ENCODE measurements at regions not wholly inside any gene's neighbourhood (a gene's known extent, or its start where the extent isn't known, plus 50 kb on each side); places are given as distances from the start of the nearest gene placed in this dataset.

DNA sequence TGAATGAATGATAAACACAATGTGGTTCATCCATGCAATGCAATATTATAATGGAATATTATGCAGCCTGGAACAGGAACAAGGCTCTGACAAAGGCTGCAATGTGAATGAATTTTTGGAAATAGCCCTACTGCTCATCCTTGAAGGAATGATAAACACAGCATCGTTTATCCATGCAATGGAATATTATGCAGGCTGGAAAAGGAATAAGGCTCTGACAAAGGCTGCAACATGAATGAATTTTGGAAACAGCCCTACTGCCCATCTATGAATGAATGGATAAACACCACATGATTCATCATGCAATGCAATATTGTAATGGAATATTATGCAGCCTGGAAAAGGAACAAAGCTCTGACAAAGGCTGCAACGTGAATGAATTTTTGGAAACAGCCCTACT, 159.4 kb downstream of the CRLF2 start:
- H3K4me3 Mint-ChIP-seq (ENCODE audit: unreplicated experiment), result no peak overlapping the region
- TF ChIP-seq CTCF (IDR thresholded peaks at IDR 0.05; ENCODE audit: insufficient read depth, low read depth, low read length), result no peak
- no peak for TF ChIP-seq EZH2 (IDR thresholded peaks at IDR 0.05; ENCODE audit: insufficient read depth, low read length)

DNA sequence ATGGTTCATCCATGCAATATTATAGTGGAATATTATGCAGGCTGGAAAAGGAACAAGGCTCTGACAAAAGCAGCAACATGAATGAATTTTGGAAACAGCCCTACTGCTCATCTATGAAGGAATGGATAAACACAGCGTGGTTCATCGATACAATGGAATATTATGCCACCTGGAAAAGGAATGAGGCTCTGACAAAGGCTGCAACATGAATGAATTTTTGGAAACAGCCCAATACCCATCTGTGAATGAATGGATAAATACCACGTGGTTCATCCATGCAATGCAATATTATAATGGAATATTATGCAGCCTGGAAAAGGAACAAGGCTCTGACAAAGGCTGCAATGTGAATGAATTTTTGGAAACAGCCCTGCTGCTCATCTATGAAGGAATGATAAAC, 160.4 kb downstream of the CRLF2 start:
- no peak overlapping the region for H3K4me3 Mint-ChIP-seq (ENCODE audit: unreplicated experiment)
- no peak for DNase-seq (ENCODE audit: low read depth)
- no peak overlapping the region for H2AFZ ChIP-seq (ENCODE audit: low read depth, low read length)

More for the DNA sequence above, 159.4 kb downstream of the CRLF2 start:
- Histone ChIP-seq H3K27ac (ENCODE audit: low read depth, low read length) (no peak overlapping the region), H3K4me2 (ENCODE audit: low read length) (no peak overlapping the region), H3K4me3 (ENCODE audit: insufficient read depth, low read depth, low read length) (no peak overlapping the region), H2AFZ (ENCODE audit: low read depth, low read length) (no peak overlapping the region), H3K79me2 (ENCODE audit: insufficient read depth, low read length) (no peaks in the 10 kb centered on the region), H4K20me1 (ENCODE audit: insufficient read depth, low read length) (no peaks in the 10 kb centered on the region), H3K4me1 (ENCODE audit: insufficient read depth, low read length) (no peaks in the 10 kb centered on the region), H3K36me3 (ENCODE audit: insufficient read depth, low read length) (no peaks in the 10 kb centered on the region), H3K9ac (ENCODE audit: low read length) (no peak overlapping the region), H3K9me3 (ENCODE audit: insufficient read depth, low read depth, low read length) (peaks cover 5% of the 10 kb centered on the region), H3K27me3 (ENCODE audit: insufficient read depth, low read length) (no peaks in the 10 kb centered on the region)
- H3K27me3 Mint-ChIP-seq (ENCODE audit: low read depth, unreplicated experiment), result no peaks in the 10 kb centered on the region
- H3K36me3 Mint-ChIP-seq (ENCODE audit: low read depth, unreplicated experiment), result no peaks in the 10 kb centered on the region
- no peak for FAIRE-seq
- H3K9me3 Mint-ChIP-seq (ENCODE audit: unreplicated experiment), result peaks cover 24% of the 10 kb centered on the region
- H3K27ac Mint-ChIP-seq (ENCODE audit: unreplicated experiment), result no peak overlapping the region
- no peaks in the 10 kb centered on the region for H3K4me1 Mint-ChIP-seq (ENCODE audit: low read depth, unreplicated experiment)
- DNase-seq (ENCODE audit: low read depth), result no peak

More for the DNA sequence above, 160.4 kb downstream of the CRLF2 start:
- Histone ChIP-seq H3K27ac (ENCODE audit: low read depth, low read length) (no peak overlapping the region), H3K4me2 (ENCODE audit: low read length) (no peak overlapping the region), H3K9ac (ENCODE audit: low read length) (no peak overlapping the region), H3K79me2 (ENCODE audit: insufficient read depth, low read length) (no peaks in the 10 kb centered on the region), H3K4me1 (ENCODE audit: insufficient read depth, low read length) (no peaks in the 10 kb centered on the region), H3K9me3 (ENCODE audit: insufficient read depth, low read depth, low read length) (peaks cover 5% of the 10 kb centered on the region), H3K36me3 (ENCODE audit: insufficient read depth, low read length) (no peaks in the 10 kb centered on the region), H3K4me3 (ENCODE audit: insufficient read depth, low read depth, low read length) (no peak overlapping the region), H4K20me1 (ENCODE audit: insufficient read depth, low read length) (no peaks in the 10 kb centered on the region), H3K27me3 (ENCODE audit: insufficient read depth, low read length) (no peaks in the 10 kb centered on the region)
- no peaks in the 10 kb centered on the region for H3K27me3 Mint-ChIP-seq (ENCODE audit: low read depth, unreplicated experiment)
- no peak for FAIRE-seq
- no peak overlapping the region for H3K27ac Mint-ChIP-seq (ENCODE audit: unreplicated experiment)
- H3K4me1 Mint-ChIP-seq (ENCODE audit: low read depth, unreplicated experiment), result no peaks in the 10 kb centered on the region
- no peaks in the 10 kb centered on the region for H3K36me3 Mint-ChIP-seq (ENCODE audit: low read depth, unreplicated experiment)
- TF ChIP-seq CTCF (IDR thresholded peaks at IDR 0.05; ENCODE audit: insufficient read depth, low read depth, low read length), result no peak
- TF ChIP-seq EZH2 (IDR thresholded peaks at IDR 0.05; ENCODE audit: insufficient read depth, low read length), result no peak
- H3K9me3 Mint-ChIP-seq (ENCODE audit: unreplicated experiment), result peaks cover 24% of the 10 kb centered on the region
